Natural killer cell (primary cell): ENCODE measurements at regions not wholly inside any gene's neighbourhood (a gene's known extent, or its start where the extent isn't known, plus 50 kb on each side); places are given as distances from the start of the nearest gene placed in this dataset.

Experiments
- ATAC-seq, 3 donors: fragments of 150-1000 bp in 2 of 3; fragments of 200-7000 bp in 1 of 3; cut with Tn5 transposase; 1 replicate in 1 of 3; 2 replicates in 2 of 3; pipeline ENCODE4 v1.10.0; 2021; ENCODE audit warnings: mild to moderate bottlenecking in 2 of 3, moderate library complexity in 2 of 3
- DNase-seq, 2 donors: peaks; one replicate each; pipeline versions ENCODE4 v3.0.0 to v3.0.0-alpha.2; 2013 to 2021; ENCODE audit warnings: mixed read lengths in 1 of 2
- H3K27ac ChIP-seq: one replicate; pipeline ENCODE4 v1.5.1; 2013; ENCODE audit warnings: mild to moderate bottlenecking, low read length
- H3K27me3 ChIP-seq: one replicate; pipeline ENCODE4 v1.6.1; 2013; ENCODE audit warnings: low read length; ENCODE audit not compliant: control insufficient read depth, insufficient read depth
- H3K36me3 ChIP-seq: one replicate; pipeline ENCODE4 v1.6.1; 2013; ENCODE audit warnings: low read length; ENCODE audit not compliant: control insufficient read depth, insufficient read depth
- H3K4me1 ChIP-seq: one replicate; pipeline ENCODE4 v1.6.1; 2013; ENCODE audit warnings: low read length; ENCODE audit not compliant: control insufficient read depth, insufficient read depth
- H3K4me3 ChIP-seq: one replicate; pipeline ENCODE4 v1.5.1; 2013; ENCODE audit warnings: low read length
- H3K9me3 ChIP-seq: one replicate; pipeline ENCODE4 v1.6.1; 2013; ENCODE audit warnings: low read length; ENCODE audit not compliant: control insufficient read depth, insufficient read depth
- H3K27ac Mint-ChIP-seq, 2 donors: one replicate each; pipeline ENCODE4 v1.8.0; 2022; ENCODE audit warnings: mild to moderate bottlenecking in 2 of 2, mixed read lengths in 2 of 2, moderate library complexity in 1 of 2
- H3K27me3 Mint-ChIP-seq, 2 donors: one replicate each; pipeline ENCODE4 v1.8.0; 2022; ENCODE audit warnings: low read depth in 2 of 2, mixed read lengths in 2 of 2
- H3K36me3 Mint-ChIP-seq: one replicate; pipeline ENCODE4 v1.8.0; 2022; ENCODE audit warnings: mixed read lengths
- H3K4me1 Mint-ChIP-seq, 2 donors: one replicate each; pipeline ENCODE4 v1.8.0; 2022; ENCODE audit warnings: mixed read lengths in 2 of 2
- H3K4me3 Mint-ChIP-seq: one replicate; pipeline ENCODE4 v1.8.0; 2022; ENCODE audit warnings: mild to moderate bottlenecking, moderate library complexity, mixed read lengths
- H3K9me3 Mint-ChIP-seq, 2 donors: one replicate each; pipeline ENCODE4 v1.8.0; 2022; ENCODE audit warnings: mixed read lengths in 2 of 2
- WGBS: methylation state at CpG from one replicate; pipeline ENCODE4 v1.1.7; 2013; ENCODE audit warnings: missing lambda C conversion rate; ENCODE audit not compliant: insufficient coverage; 5-methylcytosine and 5-hydroxymethylcytosine counted together
- intact Hi-C: fragments of 100-400 bp; cut with micrococcal nuclease; formaldehyde crosslinking; loops from one replicate; pipeline ENCODE4 v1.14.2; 2022
- TF ChIP-seq, protein P1 (sequence below): fragments of 200-600 bp; IDR thresholded peaks from one replicate; pipeline ENCODE4 v1.8.0; 2022; ENCODE audit warnings: antibody characterized with exemption

DNA sequence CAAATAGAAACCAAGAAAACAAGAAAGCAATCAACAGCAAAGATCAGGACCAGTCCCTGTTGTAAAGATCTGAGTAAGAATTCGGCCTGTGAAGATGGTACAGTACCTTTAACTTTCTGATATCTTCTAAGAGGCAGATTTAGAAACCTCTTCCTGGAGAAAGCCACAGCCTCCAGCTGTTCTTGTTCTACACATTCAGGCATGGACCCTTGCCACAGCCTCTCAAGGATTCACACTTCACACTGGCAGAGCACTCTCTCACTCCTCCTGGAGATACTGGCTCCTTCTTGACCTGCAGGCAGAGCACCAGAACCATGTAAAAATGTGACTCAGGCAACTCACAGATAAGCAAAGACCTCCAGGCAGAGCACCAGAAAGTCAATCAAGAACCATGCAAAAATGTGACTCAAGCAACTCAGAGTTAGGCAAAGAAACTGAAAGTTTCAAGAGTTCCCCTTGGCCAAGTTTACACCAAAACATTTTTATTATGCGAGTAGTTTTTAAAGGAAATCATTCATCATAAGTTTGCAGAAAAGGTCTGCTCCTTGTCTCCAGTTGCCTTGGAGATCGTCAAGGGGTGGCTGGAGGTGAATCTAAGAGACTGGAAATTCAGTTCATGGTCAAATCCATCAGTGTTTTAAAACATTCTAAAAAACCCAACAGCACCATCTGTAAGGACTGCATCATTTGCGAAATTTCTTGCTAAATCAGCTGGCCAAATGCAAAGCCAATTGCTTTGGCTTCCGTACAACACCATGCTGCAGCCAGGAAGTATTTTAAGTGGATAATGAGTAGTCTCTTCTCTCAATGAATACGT is 119.3 kb upstream of the MDM1 start:
- Mint-ChIP-seq H3K27me3 (no peaks in the 10 kb centered on the region), H3K9me3 (no peaks in the 10 kb centered on the region), H3K36me3 (no peaks in the 10 kb centered on the region), H3K27ac (peak overlapping the region; percentile 87 to 90), H3K4me1 (peaks cover 98 to 100% of the 10 kb centered on the region in 2 donors), H3K4me3 (peak overlapping the region; percentile 90)
- Histone ChIP-seq H3K27ac (peak overlapping the region; percentile 67), H3K36me3 (no peaks in the 10 kb centered on the region), H3K27me3 (no peaks in the 10 kb centered on the region), H3K4me3 (peak overlapping the region; percentile 40), H3K4me1 (peaks cover 46% of the 10 kb centered on the region), H3K9me3 (no peaks in the 10 kb centered on the region)
- DNase-seq = peak; percentile 50 to 54
- ATAC-seq = peak; percentile 65 to 73 (median 67)
- 8% methylated on average over 4 of the region's 6 CpGs for WGBS
- intact Hi-C loops = loop anchor here (1.0 to 5.0 kb wide), 5 partner anchors 10 to 161 kb away; partner anchors contain the start of gene RAP1B
- TF ChIP-seq, protein P1, sequence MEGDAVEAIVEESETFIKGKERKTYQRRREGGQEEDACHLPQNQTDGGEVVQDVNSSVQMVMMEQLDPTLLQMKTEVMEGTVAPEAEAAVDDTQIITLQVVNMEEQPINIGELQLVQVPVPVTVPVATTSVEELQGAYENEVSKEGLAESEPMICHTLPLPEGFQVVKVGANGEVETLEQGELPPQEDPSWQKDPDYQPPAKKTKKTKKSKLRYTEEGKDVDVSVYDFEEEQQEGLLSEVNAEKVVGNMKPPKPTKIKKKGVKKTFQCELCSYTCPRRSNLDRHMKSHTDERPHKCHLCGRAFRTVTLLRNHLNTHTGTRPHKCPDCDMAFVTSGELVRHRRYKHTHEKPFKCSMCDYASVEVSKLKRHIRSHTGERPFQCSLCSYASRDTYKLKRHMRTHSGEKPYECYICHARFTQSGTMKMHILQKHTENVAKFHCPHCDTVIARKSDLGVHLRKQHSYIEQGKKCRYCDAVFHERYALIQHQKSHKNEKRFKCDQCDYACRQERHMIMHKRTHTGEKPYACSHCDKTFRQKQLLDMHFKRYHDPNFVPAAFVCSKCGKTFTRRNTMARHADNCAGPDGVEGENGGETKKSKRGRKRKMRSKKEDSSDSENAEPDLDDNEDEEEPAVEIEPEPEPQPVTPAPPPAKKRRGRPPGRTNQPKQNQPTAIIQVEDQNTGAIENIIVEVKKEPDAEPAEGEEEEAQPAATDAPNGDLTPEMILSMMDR = no peak

DNA sequence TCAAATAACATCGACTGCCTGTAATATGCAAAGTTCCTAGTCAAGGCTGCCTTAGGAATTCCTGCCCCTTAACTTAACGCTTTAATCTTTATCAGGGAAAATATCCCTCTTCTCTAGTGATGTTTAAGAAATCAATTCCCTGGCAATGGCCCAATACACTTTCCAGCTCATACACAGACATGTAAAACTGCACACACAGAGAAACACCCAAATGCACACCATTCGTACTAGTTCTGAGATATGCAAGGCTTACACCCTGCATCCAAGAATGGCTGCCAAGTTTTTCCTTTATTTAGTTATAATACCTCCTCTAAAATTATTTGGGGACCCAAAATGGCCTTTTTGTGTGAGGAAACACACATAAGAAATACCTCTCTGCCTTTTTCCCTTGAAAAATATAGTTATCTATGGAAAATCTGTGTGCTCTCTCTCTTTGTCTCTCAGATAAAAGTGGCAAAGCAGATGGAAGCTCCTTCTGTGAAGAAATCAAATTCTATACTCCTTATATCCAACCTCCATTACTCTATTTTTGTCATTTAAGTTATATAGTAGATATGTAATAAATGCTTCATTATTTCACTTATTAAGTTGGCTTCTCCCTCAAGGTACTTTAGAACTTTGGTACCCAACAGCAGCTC is 120.0 kb upstream of the MDM1 start:
- TF ChIP-seq, protein P1 = no peak
- Mint-ChIP-seq H3K36me3 (no peaks in the 10 kb centered on the region), H3K27ac (peak overlapping the region; percentile 87 to 90), H3K4me3 (peak overlapping the region; percentile 90), H3K4me1 (peaks cover 93 to 97% of the 10 kb centered on the region in 2 donors), H3K9me3 (no peaks in the 10 kb centered on the region), H3K27me3 (no peaks in the 10 kb centered on the region)
- DNase-seq = no peak
- 72% methylated on average over 2 of the region's 3 CpGs for WGBS
- ATAC-seq = no peak
- Histone ChIP-seq H3K4me3 (peak overlapping the region; percentile 40), H3K36me3 (no peaks in the 10 kb centered on the region), H3K9me3 (no peaks in the 10 kb centered on the region), H3K27me3 (no peaks in the 10 kb centered on the region), H3K4me1 (peaks cover 39% of the 10 kb centered on the region), H3K27ac (peak overlapping the region; percentile 67)
- intact Hi-C loops = loop anchor here (5.0 kb wide), 3 partner anchors 35 to 160 kb away; partner anchors contain the start of gene RAP1B

DNA sequence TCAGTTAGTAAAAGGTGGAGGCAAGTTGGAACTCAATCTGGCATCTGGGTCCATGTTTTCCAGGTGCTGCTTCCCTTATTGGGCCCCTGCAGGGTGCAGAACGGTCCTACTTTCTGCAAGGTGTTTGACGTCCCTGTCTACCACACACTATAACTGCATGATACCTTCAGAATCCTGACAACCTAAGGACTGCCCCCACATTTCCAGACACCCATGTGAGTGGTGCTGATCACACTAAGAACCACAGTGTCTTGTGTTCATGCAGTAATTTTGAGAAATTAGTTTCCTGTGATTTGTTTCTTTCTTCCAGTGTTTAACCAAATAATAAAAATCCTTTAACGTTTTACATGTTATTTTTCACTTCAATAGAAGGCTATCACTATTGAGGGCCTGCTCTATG is 121.1 kb upstream of the MDM1 start:
- no peak overlapping the region for H3K4me3 ChIP-seq
- H3K27ac ChIP-seq = peak overlapping the region; percentile 67
- peak overlapping the region; percentile 74 for H3K4me3 Mint-ChIP-seq
- no peaks in the 10 kb centered on the region for H3K36me3 ChIP-seq
- peaks cover 37% of the 10 kb centered on the region for H3K4me1 ChIP-seq
- ATAC-seq = peak; percentile 21 to 65 (median 51)
- TF ChIP-seq, protein P1 = no peak
- no peak for DNase-seq
- no peaks in the 10 kb centered on the region for H3K36me3 Mint-ChIP-seq
- H3K27ac Mint-ChIP-seq = peak overlapping the region; percentile 87 to 90
- H3K9me3 ChIP-seq = no peaks in the 10 kb centered on the region
- H3K4me1 Mint-ChIP-seq = peaks cover 85 to 94% of the 10 kb centered on the region in 2 donors
- no peaks in the 10 kb centered on the region for H3K27me3 ChIP-seq
- intact Hi-C loops = loop anchor here (5.0 kb wide), 3 partner anchors 36 to 159 kb away; partner anchors contain the start of gene RAP1B
- H3K27me3 Mint-ChIP-seq = no peaks in the 10 kb centered on the region
- WGBS = 71% methylated on average over 2 of the region's 3 CpGs
- no peaks in the 10 kb centered on the region for H3K9me3 Mint-ChIP-seq
